ENCODE measurements at regions not wholly inside any gene's neighbourhood (a gene's known extent, or its start where the extent isn't known, plus 50 kb on each side); places are given as distances from the start of the nearest gene placed in this dataset.

- ATAC-seq (ENCODE audit: poor library complexity), result no peak
- DNase-seq, result no peak
- intact Hi-C loops (cut with DNase I), result no loop called here
Measured at GRCh38 chr16:9232102-9232770, 140.8 kb downstream of the HAPSTR1 start.

GRCh38 chr16:9235867-9236266 lies 144.4 kb downstream of the HAPSTR1 start:
- DNase-seq, result no peak
- no peak for ATAC-seq (ENCODE audit: poor library complexity)
- intact Hi-C loops (cut with DNase I), result no loop called here

- no peak for ATAC-seq (ENCODE audit: poor library complexity)
- DNase-seq, result no peak
- intact Hi-C loops (cut with DNase I), result no loop called here
Measured at GRCh38 chr16:9236319-9236718, 144.9 kb downstream of the HAPSTR1 start.

GRCh38 chr16:9238346-9238745 lies 146.9 kb downstream of the HAPSTR1 start:
- intact Hi-C loops (cut with DNase I), result no loop called here
- no peak for ATAC-seq (ENCODE audit: poor library complexity)
- no peak for DNase-seq

- DNase-seq, result no peak
- ATAC-seq (ENCODE audit: poor library complexity), result no peak
- intact Hi-C loops (cut with DNase I), result no loop called here
Measured at GRCh38 chr16:9241177-9241576, 149.7 kb downstream of the HAPSTR1 start.

GRCh38 chr16:9248162-9248561 lies 156.7 kb downstream of the HAPSTR1 start:
- DNase-seq (no peak), ATAC-seq (ENCODE audit: poor library complexity) (no peak)
- intact Hi-C loops (cut with DNase I), result no loop called here

- ATAC-seq (ENCODE audit: poor library complexity) (no peak), DNase-seq (no peak)
- intact Hi-C loops (cut with DNase I), result no loop called here
Measured at GRCh38 chr16:9249534-9249933, 158.1 kb downstream of the HAPSTR1 start.

GRCh38 chr16:9251026-9251425 lies 159.6 kb downstream of the HAPSTR1 start:
- ATAC-seq (ENCODE audit: poor library complexity), result no peak
- DNase-seq, result no peak
- intact Hi-C loops (cut with DNase I), result loop anchor here (10.0 kb wide), 1 partner anchor 934 kb away; the partner anchor contains the start of gene GRIN2A

GRCh38 chr16:9254863-9255262 lies 163.4 kb downstream of the HAPSTR1 start:
- intact Hi-C loops (cut with DNase I), result loop anchor here (10.0 kb wide), 1 partner anchor 930 kb away; the partner anchor contains the start of gene GRIN2A
- ATAC-seq (ENCODE audit: poor library complexity) (no peak), DNase-seq (no peak)

- intact Hi-C loops (cut with DNase I), result loop anchor here (10.0 kb wide), 1 partner anchor 929 kb away; the partner anchor contains the start of gene GRIN2A
Measured at GRCh38 chr16:9256196-9256595, 164.8 kb downstream of the HAPSTR1 start.

GRCh38 chr16:9257843-9258242 lies 166.4 kb downstream of the HAPSTR1 start:
- no peak for ATAC-seq (ENCODE audit: poor library complexity)
- no peak for DNase-seq
- intact Hi-C loops (cut with DNase I), result loop anchor here (10.0 kb wide), 1 partner anchor 927 kb away; the partner anchor contains the start of gene GRIN2A

More at GRCh38 chr16:9256196-9256595, 164.8 kb downstream of the HAPSTR1 start:
- DNase-seq, result no peak
- no peak for ATAC-seq (ENCODE audit: poor library complexity)

GRCh38 chr16:9258423-9259051 lies 167.1 kb downstream of the HAPSTR1 start:
- DNase-seq (no peak), ATAC-seq (ENCODE audit: poor library complexity) (peak; percentile 66)
- intact Hi-C loops (cut with DNase I), result loop anchor here (10.0 kb wide), 1 partner anchor 926 kb away; the partner anchor contains the start of gene GRIN2A

GRCh38 chr16:9259914-9260608 lies 168.6 kb downstream of the HAPSTR1 start:
- ATAC-seq (ENCODE audit: poor library complexity) (no peak), DNase-seq (no peak)
- intact Hi-C loops (cut with DNase I), result loop anchor here (10.0 kb wide), 1 partner anchor 925 kb away; the partner anchor contains the start of gene GRIN2A

GRCh38 chr16:9260666-9261065 lies 169.2 kb downstream of the HAPSTR1 start:
- ATAC-seq (ENCODE audit: poor library complexity), result peak; percentile 61
- intact Hi-C loops (cut with DNase I), result no loop called here
- DNase-seq, result peak; percentile 43

GRCh38 chr16:9261376-9261775 lies 169.9 kb downstream of the HAPSTR1 start:
- no peak for DNase-seq
- intact Hi-C loops (cut with DNase I), result no loop called here

GRCh38 chr16:9262941-9263715 lies 171.7 kb downstream of the HAPSTR1 start:
- intact Hi-C loops (cut with DNase I), result no loop called here
- DNase-seq, result no peak
- no peak for ATAC-seq (ENCODE audit: poor library complexity)

More at GRCh38 chr16:9261376-9261775, 169.9 kb downstream of the HAPSTR1 start:
- no peak for ATAC-seq (ENCODE audit: poor library complexity)

- ATAC-seq (ENCODE audit: poor library complexity), result no peak
- no peak for DNase-seq
- intact Hi-C loops (cut with DNase I), result no loop called here
Measured at GRCh38 chr16:9264067-9264466, 172.6 kb downstream of the HAPSTR1 start.

GRCh38 chr16:9268446-9268845 lies 177.0 kb downstream of the HAPSTR1 start:
- no peak for ATAC-seq (ENCODE audit: poor library complexity)
- DNase-seq, result no peak
- intact Hi-C loops (cut with DNase I), result no loop called here

- intact Hi-C loops (cut with DNase I), result no loop called here
- ATAC-seq (ENCODE audit: poor library complexity) (no peak), DNase-seq (no peak)
Measured at GRCh38 chr16:9270424-9270823, 179.0 kb downstream of the HAPSTR1 start.
